HG03039 (cell line): ENCODE measurements at regions not wholly inside any gene's neighbourhood (a gene's known extent, or its start where the extent isn't known, plus 50 kb on each side); places are given as distances from the start of the nearest gene placed in this dataset.
"Not testable (repeated sequence)": the region's sequence is repeated elsewhere in the genome, so short reads cannot be mapped to it uniquely, and the experiment has no call there.

Experiments used
- ATAC-seq: cut with Tn5 transposase; IDR thresholded peaks from one replicate; pipeline ENCODE4 v1.9.1; 2021; ENCODE audit warnings: mild to moderate bottlenecking, moderate library complexity; ENCODE audit not compliant: unreplicated experiment

GRCh38 chr2:12871694-12872315 is 155.1 kb downstream of the TRIB2 start:
- ATAC-seq, result no peak

GRCh38 chr2:12877761-12878160 is 161.0 kb downstream of the TRIB2 start:
- no peak for ATAC-seq

GRCh38 chr2:12879649-12880048 is 162.9 kb downstream of the TRIB2 start:
- no peak for ATAC-seq

DNA sequence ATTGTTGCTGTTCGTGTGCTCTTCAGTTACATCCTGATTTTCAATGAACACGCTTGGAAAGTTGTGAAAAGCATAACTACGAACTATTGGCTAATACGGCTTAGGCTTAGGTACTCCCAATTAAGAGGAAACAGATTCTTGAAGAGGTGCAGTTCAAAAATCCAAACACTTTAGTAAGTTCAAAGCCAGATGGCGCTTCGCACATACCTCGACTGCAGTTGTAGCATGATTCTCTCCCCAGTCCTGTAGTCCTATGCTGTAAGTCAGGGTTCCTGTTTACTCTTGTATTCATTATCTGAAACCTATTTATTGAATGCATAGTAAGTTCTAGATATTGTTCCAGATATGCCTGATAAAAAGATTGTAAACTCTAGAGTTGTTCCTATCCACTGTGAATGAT is 165.2 kb downstream of the TRIB2 start:
- ATAC-seq, result no peak

- no peak for ATAC-seq
Measured at GRCh38 chr2:12882393-12882792, 165.7 kb downstream of the TRIB2 start.

DNA sequence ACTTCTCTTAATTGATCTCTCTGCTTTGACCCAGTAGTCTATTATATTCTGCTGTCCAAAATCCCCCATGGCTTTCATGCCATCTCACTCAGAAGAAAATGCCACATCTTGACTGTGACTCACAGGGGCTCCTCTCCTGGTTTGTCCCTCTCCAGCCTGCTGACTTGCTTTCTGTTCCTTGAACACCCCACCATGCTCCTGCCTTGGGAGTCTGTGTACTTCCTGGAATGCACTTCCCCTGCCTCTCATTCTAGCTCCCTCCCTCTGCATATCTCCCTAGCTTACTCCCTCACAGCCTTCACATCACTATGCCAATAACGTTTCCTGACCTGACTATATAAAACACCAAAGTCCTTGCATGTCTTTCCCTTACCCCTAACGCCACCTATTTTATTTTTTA is 167.2 kb downstream of the TRIB2 start:
- no peak for ATAC-seq

DNA sequence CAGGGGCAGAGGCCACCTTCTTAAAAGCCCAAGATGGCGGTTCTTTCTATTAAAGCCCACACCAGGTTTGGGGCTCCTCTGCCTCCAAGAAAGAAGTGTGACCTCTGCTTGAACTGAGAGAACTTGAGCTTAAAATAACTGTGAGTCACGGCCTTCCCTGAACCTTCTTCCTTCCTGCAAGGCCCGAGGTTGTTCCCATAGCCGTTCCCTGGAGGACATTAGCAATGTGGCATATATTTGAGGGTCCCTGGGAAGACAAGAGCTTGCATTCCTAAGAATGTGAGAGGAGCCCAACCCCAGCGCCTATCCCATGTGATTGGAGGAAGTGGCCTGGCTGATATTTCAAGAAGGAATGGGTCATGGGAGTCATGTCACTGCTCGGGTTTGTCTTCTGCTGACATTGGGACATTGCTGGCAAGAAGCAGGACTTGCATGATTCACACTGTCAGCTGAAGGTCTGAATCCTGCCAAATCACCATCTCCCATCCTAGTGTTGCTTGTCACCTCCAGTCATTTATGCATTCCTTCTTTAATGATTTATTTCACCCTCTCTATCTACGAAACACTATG is 168.1 kb downstream of the TRIB2 start:
- ATAC-seq, result no peak

- ATAC-seq, result no peak
Measured at GRCh38 chr2:12890066-12890465, 173.3 kb downstream of the TRIB2 start.

DNA sequence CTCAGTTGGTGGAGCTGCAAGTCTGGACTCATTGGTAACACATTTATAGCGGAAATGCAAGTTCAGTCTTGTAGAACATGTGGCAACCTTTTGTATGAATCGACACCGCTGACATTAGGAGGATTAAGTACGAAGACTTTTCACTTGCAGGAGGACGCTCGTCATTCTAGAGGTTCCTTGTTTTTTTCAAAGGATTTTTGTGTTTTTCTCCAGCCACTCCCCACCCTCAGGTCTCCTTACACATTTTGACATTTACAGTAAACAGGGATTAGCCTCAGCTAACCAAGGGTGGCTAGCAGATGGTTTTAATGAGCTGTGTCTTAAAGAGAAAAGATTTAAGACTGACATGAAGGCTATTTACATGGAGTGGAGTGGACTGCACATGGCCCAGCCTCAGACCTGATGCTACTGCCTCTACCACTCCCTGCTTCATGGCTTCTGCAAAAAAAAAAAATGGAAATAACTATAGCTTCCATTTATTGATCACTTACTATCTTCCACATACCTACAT is 173.8 kb downstream of the TRIB2 start:
- ATAC-seq, result no peak

GRCh38 chr2:12895017-12895416 is 178.3 kb downstream of the TRIB2 start:
- ATAC-seq, result no peak

- ATAC-seq, result no peak
Measured at GRCh38 chr2:12896318-12896982, 179.7 kb downstream of the TRIB2 start.

DNA sequence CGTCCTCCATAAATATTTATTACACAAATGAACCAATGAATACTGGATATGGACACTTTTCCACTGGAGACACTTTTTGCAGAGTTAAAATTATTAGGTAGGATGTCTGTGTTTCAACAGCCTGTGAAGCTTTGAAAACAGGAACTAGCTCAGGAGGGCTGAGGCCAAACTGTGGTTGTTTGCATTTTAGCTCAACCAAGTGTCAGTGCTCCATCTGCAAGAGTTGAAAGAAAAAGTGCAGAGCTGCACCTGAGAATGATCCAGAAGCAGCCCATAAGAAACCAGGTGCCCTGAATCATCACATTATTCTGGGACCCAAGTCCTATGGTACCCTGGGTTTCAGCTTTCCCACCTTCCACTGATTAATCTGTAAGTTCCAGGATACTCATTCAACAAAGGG is 180.4 kb downstream of the TRIB2 start:
- ATAC-seq, result no peak

GRCh38 chr2:12903272-12903671 is 186.5 kb downstream of the TRIB2 start:
- ATAC-seq, result no peak

DNA sequence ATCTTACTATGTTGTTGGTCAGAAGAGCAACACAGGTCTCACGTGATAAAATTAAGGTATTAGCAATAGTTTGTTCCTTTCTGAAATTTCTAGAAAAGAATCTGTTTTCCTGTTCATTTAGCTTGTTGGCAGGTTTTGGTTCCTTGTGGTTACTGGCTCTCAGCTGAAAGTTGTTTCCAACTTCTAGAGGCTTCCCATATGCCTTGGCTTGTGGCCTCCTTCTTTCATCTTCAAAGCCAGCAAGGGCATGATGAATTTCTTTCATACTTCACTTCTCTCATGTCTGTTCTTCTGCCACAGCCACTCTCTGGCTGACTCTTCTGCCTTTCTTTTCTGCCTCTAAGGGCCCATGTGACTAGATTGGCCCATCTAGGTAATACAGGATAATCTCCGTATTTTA is 193.7 kb downstream of the TRIB2 start:
- no peak for ATAC-seq

- ATAC-seq, result no peak
Measured at GRCh38 chr2:12915787-12916186, 199.1 kb downstream of the TRIB2 start.

DNA sequence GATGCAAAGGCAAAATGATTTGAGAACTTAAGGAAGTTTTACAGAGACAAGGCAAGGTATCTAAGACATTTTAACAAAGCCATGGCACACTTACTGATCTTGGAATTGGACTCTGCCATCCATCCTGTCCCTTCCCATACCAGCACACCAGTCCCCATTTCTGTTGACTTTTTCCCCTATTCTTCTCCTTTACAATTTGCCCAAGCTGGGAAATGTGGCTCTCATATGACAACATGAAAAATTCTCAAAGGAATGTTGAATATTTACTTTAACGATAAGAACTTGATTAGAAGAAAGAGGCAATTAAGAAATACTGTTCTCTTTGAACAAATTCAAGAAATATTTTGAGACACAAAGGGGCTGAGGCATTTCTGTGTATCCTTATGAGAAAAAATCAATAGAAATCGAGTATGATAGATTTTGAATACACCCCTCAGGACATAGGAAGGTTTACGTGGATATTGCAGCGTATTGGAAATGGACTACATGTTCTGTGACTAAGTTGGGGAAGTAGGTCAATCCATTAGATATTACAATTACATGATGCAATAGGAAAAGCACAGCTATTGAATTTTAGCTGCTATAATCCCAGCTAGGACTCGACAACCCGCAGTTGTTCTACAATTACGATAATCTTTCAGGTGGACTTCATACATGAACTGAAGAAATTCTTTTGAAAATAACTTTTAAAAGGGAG is 201.6 kb downstream of the TRIB2 start:
- ATAC-seq, result no peak

GRCh38 chr2:12918835-12919445 is 202.2 kb downstream of the TRIB2 start:
- no peak for ATAC-seq

DNA sequence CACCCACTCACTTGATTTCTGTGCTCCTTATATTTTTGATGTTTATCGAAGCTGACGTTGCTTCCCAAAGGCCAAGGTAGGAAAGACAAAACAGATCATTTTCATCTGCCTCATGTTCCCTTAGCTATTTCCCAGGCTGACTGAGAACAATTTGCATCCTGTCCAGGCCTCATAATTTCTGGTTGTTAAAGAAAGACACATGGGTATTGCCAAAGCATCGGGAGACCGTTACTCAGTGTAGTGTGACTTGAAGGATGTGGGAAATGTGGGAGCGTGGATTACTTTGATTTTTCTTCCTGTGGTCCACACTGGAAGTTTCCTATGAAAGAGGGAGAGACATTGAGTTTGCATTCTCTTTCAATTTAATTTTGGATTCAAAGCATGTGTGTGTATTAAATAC is 204.6 kb downstream of the TRIB2 start:
- no peak for ATAC-seq

- no peak for ATAC-seq
Measured at GRCh38 chr2:12923907-12924610, 207.3 kb downstream of the TRIB2 start.

- ATAC-seq, result not testable (repeated sequence)
Measured at GRCh38 chr2:12926641-12927040, 209.9 kb downstream of the TRIB2 start.
